KG1 (cell line): ENCODE measurements at regions not wholly inside any gene's neighbourhood (a gene's known extent, or its start where the extent isn't known, plus 50 kb on each side); places are given as distances from the start of the nearest gene placed in this dataset.

ENCODE experiments used
- DNase-seq: peaks from one replicate; lab custom pipeline; 2025; lab: John Stamatoyannopoulos, UW

- DNase-seq: no peak
Observed at GRCh38 chr20:60851826-60852704, 400.0 kb upstream of the CDH4 start.

DNA sequence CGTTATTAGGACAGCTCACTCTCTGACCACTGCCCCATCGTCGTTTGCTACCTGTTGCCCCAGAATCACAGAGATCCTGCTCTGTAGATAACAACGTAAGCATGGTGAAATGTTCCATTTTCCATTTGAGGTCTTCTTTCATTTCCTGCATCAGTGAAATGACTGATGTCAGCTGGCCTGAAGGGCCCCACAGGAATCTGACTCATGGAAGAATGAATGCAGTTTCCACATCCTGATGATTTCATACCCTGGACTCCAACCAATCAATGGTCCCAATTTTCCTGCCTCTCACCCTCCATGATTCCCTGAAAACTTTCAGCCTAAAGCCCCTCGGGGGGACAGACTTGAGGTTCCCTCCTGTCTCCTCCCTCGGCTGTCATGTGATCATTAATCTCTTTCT lies 394.4 kb upstream of the CDH4 start:
- DNase-seq: no peak

DNA sequence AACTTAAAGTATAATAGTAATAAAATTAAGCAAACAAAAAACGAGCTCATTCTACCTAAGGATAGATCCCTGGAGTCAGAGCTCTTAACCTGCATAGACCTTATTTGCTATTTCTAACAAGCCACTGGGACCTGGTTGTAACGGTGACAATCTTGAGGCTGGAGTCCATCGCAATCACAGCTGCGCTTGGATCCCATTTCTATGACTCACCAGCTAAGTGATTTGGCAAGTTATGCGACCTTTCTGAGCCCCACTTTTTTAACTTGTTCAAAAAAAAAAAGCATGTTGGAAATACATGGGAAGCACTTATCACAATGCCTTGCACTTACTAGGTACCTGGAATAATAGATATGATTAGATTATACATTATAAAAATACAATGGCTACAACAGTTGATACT lies 389.5 kb upstream of the CDH4 start:
- no peak for DNase-seq

DNA sequence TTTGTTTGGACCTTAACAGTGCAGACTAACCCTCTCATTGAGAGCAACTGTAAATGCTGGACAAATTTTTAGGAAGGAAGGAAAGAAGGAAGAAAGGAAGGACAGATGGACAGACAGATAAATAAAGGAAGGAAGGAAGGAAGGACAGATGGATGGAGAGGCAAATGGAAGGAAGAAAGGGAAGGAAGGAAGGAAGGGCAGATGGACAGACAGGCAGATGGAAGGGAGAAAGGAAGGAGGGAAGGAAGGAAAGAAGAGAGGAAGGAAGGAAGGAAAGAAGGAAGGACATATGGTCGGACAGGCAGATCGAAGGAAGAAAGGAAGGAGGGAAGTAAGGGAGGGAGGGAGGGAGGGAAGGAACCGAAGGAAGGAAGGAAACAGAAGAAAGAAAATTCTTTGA lies 388.5 kb upstream of the CDH4 start:
- no peak for DNase-seq

GRCh38 chr20:60867589-60867988 lies 384.5 kb upstream of the CDH4 start:
- DNase-seq: no peak

DNA sequence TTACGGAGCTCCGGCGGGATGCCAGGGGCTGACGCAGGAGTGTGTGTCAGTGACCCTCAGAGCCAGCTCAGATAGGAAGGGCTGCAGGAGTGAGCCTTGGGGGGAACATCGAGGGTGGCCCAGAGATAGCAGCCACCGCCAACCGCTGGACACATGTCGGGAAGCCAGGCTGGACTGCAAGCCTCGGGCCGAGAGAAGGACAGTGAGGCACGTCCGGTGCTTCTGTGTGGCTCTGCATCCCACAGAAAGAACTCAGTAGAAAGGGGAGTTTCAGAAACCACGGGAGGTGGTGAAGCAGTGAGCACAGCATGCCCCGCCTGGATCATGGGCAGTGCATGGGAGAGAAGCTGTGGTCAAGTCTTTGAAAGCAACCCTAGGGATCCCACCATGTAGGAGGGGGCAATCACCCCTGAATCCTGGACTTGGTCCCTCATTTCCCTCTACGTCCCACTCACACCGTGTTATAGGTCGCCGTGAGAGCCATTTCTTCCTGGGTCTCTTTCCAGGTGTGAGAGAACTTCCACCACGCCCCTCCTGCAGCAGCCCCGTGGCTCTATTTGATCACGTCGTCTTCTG lies 383.7 kb upstream of the CDH4 start:
- no peak for DNase-seq

DNA sequence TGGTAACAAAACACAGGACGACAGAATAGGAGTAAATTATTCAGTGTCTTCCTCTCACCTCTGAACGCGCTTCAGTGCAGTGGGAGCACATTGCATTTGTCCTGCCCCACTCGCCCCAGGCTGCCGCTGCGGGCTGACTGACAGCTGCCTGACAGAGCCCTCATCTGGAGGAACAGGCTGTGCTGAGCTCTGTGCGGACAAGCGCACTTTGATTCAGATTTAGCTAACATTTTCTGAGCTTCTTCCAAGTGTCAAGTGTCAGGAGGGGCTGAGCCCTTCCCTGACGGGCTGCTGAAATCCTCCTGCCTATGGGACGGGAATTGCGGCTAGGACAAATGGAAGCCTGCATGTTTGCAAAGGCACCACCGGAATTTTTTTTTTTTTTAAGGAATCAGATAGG lies 383.0 kb upstream of the CDH4 start:
- DNase-seq: no peak

- DNase-seq: no peak
Observed at GRCh38 chr20:60869625-60870024, 382.4 kb upstream of the CDH4 start.

- DNase-seq: no peak
Observed at GRCh38 chr20:60870040-60870439, 382.0 kb upstream of the CDH4 start.

DNA sequence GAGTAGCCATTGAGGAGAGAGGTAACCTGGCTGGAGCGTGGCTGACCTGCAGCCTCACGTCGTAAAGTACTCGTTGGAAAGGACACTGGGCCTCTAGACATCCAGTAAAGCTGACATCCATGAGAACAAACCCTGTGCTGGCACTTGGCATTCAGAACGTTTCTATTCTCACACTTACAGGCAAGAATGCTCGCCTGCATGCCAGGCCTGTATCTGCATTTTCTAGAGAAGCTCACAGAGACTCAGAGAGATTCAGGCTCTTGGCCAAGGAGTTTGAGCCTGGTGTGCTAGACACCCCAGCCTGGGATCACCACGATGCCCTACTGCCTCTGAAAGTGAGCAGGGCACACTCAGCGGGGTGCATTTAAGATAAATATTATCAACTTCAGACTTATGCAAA lies 379.8 kb upstream of the CDH4 start:
- DNase-seq: no peak

DNA sequence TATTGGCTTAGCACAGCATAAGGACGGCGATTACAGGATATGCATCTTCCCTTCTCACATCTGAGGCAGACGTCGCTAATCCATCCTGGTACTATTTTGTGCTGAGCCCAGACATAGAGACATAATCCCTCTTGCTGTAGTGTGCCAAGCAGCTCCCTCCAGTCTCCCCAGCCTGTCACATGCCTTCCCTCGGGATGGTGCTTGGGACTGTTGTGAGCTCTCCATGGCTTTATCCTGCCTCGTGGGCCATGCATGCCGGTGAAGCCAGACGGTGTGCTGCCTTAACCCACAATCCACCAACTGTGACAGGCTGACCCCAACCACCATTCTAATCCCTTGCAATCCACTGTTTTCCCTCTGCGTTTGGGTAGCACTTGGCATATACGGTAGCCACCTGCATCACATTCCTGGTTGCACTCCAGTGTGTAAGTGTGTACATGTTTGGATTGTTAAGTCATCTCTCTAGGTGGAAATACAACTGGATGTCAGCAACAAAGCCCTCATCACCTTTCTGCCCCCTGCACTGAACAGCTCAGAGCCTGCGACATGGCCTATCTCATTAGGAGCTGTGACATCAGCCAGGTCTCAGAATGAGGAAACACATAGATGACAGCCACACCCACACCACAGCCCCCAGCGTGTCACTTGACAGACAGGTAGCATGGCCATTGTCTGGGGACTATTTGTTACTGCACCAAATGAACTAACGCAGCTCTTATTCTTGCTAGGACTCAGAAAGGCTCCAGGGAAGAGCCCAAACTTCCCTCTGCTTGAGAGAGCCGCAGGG lies 374.8 kb upstream of the CDH4 start:
- no peak for DNase-seq

DNA sequence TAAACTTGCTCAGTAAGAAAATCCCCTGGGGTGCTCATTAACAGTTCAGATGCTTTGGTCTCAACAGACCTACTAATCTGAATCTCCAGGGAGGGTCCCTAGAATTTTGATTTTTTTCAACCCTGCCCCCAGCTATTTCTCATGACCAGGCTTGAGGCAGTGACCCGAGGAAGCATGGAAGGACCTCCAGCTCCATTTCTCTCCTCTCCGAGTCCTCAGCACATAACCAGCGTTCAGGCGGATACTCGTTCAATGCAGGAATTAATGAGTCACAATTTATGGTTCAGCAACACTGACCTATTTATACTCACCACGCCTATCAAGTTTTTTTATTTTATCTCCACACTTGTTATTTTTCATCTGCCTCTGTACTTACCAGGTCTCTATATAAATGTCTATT lies 369.2 kb upstream of the CDH4 start:
- no peak for DNase-seq

DNA sequence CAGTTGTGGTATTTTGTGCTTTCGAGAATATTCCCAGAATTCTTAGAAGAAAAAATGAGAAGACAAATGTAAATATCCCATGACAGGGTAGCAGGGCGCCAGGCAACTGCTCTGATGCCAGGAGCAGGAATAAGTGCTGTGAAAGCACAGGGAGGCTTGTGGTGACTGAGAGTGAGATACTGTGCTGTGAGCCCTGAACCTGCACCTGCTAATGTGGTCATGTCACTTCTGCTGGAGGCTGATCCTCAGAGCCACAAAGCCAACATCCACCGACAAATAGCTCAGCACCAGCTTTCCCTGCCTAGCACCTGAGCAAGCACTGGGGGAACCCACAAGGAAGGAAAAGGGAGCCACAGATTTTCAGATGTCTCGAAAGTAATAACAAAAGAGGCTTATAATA lies 368.6 kb upstream of the CDH4 start:
- DNase-seq: no peak

- DNase-seq: no peak
Observed at GRCh38 chr20:60884277-60884676, 367.8 kb upstream of the CDH4 start.

DNA sequence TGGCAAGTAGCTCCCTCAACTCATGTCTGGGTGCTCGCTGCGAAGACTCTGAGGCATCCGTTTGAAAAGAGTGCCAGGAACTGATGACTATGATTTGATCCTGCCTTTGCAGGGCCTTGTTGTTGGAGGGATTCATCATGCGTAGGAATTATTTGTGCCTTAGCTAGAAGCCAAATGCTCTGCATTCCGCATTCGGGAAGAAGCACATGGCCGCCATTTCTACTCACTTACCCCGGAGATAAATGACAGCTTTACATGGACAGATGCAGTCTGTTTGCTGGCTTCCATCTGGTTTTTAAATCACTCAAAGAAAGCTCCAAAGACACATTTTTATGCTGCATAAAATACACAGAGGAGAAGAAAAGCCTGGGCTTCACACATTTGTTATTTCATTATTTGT lies 363.3 kb upstream of the CDH4 start:
- no peak for DNase-seq

- DNase-seq: no peak
Observed at GRCh38 chr20:60892095-60892813, 359.8 kb upstream of the CDH4 start.

DNA sequence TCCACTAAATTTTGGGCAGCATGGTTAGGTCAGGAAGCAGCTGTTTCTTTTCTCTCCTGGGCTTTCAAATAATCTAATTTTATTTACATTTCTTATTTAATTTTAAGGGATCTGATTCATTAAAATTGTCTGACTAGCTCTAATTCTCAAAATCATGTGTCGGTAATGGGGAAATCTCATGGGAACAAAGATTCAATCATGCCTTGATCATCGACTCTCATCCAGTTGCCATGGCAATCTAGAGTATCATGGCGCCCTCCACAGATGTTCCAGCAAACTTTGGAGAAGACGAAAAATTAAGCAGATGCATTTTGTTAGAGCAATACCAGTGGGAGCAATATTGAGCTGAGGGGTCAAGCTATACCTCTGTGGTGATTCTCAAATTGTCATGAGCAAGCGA lies 358.0 kb upstream of the CDH4 start:
- DNase-seq: no peak

DNA sequence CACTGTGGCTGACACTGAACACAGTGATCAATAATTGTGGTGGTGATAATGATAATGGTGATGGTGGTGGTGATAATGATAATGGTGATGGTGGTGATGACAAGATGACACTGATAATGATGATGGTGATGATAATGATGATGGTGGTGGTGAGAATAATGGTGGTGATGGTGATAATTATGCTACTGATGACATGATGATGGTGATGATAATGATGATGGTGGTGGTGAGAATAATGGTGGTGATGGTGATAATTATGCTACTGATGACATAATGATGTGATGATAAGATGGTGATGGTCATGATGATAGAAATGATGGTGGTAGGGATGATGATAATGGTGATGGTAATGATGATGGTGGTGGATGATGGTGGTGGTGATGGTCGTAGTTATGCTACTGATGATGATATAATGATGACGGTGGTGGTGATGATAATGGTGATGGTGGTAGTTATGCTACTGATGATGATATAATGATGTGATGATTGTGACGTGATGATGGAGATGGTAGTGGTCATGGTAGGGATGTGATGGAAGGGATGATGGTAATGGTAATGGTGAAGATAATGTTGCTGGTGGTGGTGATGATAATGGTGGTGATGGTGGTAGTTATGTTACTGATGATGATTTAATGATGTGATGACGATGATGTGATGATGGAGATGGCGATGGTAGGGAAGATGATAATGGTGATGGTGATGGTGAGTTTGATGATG lies 356.5 kb upstream of the CDH4 start:
- DNase-seq: no peak

DNA sequence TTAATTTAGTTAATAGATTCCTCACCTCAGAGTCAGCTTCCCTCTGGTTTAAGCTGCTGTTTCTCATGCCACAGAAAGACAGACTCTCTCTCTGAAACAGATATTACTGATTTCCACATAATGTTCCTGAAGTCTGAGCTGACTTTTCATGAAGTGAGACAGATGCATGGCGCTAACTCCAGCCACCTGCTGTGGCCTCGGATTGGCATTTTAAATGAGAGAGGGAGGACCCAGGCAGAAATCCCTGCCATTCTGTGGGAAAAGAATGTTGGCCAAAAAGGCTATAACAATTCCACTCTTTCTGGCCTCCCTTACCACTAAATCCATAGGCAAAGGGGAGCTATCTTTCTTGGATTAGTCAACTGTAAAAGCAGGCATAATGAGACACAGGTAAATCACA lies 354.1 kb upstream of the CDH4 start:
- DNase-seq: no peak

DNA sequence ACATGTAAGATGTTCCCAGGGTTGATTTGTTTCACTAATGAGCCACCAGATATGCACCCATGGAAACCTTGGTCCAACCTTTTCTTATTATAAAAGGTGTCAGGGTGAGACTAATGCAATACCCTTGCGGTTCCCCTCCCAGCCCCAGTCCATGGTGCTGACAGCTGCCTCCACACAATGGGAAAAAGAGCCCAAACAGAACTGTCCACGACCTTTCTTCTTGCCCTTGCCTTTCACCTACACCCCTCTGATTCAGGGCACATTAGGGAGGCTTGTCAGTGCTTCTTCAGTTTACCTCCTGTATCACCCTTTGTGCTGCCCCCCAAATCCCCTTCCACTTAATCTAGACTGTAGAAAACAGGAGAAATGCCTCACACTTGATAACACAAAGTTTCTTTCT lies 352.7 kb upstream of the CDH4 start:
- no peak for DNase-seq

- no peak for DNase-seq
Observed at GRCh38 chr20:60900618-60901017, 351.4 kb upstream of the CDH4 start.

DNA sequence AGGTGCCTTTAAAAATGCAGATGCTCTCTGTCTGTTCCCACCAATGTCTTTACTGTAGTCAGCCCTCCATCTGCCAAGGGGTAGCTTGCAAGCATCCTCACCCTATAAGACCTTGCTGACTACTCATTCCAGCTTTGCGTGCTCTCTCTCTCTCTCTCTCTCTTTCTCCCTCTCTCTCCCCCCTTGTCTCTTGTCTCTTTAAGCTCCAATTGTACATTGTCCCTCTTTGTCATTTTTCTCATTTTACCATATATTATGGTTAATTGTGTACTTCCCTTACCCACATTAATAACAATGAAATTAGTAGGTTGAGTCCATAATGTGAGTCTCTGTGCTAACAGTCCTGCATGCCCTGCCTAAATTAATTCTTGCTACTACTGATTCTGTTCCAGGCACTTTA lies 350.2 kb upstream of the CDH4 start:
- DNase-seq: no peak
